ENCODE measurements at regions not wholly inside any gene's neighbourhood (a gene's known extent, or its start where the extent isn't known, plus 50 kb on each side); places are given as distances from the start of the nearest gene placed in this dataset.

DNA sequence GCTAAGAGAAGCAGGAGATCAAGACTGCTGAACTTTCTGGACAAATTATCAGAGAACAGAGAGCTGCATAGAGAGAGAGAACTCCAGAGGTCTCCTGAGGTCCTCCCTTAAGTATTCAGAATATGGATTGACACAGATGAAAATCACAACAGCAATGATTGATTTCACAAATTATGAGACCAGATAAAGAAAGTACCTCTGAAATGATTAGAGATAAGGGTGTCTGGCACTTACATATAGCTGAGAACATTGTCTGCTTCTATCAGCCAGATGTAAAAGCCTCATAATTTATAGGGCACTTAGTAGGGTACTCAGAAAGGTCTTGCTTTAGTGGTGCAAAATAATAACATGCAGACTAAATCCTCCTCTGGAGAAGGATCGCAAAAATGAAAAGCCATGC lies 1301.8 kb downstream of the BRINP3 start:
- H3K4me3 ChIP-seq (ENCODE audit: low read depth, poor library complexity, severe bottlenecking): no peak overlapping the region
- TF ChIP-seq CTCF (IDR thresholded peaks at IDR 0.05): no peak
- TF ChIP-seq POLR2A (IDR thresholded peaks at IDR 0.05): no peak
- DNase-seq (ENCODE audit: low spot score in 2 of 2): no peak
- intact Hi-C loops (cut with DNase I; ENCODE audit: low total_unique reads): no loop called here
- WGBS, 2 donors: 92 to 94% methylated on average over 1 of the region's 1 CpG

- intact Hi-C loops (cut with DNase I; ENCODE audit: low total_unique reads): no loop called here
- TF ChIP-seq POLR2A (IDR thresholded peaks at IDR 0.05): no peak
- no peak for TF ChIP-seq CTCF (IDR thresholded peaks at IDR 0.05)
- no peak for DNase-seq (ENCODE audit: low spot score in 2 of 2)
- no peak overlapping the region for H3K4me3 ChIP-seq (ENCODE audit: low read depth, poor library complexity, severe bottlenecking)
Observed at GRCh38 chr1:189180057-189180456, 1297.6 kb downstream of the BRINP3 start.

GRCh38 chr1:189185097-189185496 lies 1292.6 kb downstream of the BRINP3 start:
- TF ChIP-seq CTCF (IDR thresholded peaks at IDR 0.05) (no peak), POLR2A (IDR thresholded peaks at IDR 0.05) (no peak)
- no peak for DNase-seq (ENCODE audit: low spot score in 2 of 2)
- H3K4me3 ChIP-seq (ENCODE audit: low read depth, poor library complexity, severe bottlenecking): no peak overlapping the region
- WGBS, 2 donors: 47 to 58% methylated on average over 2 of the region's 2 CpGs
- intact Hi-C loops (cut with DNase I; ENCODE audit: low total_unique reads): no loop called here

DNA sequence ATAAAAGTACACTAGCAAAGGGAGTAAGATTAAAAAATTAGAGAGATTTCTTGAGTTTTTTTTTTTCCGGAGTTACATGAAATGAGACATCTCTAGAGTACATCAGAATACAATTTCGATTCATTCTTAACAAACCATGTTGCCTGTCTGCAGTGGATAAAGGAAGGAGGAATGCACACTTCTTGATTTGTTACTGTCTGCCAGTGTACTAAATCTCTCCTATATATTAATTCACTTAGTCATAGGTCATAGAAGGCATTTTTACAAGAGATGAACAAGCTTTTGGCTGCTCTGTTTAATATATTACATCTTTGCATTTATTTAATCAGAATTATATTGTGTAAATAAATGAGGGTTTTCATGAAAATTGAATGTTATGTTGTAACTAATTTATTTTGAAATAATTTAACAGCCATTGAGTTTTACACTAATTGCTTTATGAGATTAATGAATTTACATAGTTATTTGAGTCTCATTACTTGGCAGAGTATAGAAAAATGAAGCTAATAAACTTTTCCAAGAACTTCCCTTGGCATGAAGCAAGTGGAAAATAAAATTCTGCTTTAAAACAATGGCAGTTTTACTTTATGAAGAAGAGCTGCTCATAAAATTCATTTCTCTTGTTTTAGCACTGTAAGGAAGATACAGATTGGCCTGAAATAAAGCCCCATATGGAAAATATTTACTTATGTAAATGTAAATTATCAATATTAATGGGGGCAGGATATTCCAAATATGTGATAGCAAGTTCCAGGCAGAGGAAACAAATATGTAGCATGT lies 1284.7 kb downstream of the BRINP3 start:
- 71 to 73% methylated on average over 2 of the region's 2 CpGs for WGBS, 2 donors
- intact Hi-C loops (cut with DNase I; ENCODE audit: low total_unique reads): no loop called here
- TF ChIP-seq POLR2A (IDR thresholded peaks at IDR 0.05): no peak
- TF ChIP-seq CTCF (IDR thresholded peaks at IDR 0.05): no peak
- no peak overlapping the region for H3K4me3 ChIP-seq (ENCODE audit: low read depth, poor library complexity, severe bottlenecking)
- no peak for DNase-seq (ENCODE audit: low spot score in 2 of 2)

- H3K4me3 ChIP-seq (ENCODE audit: low read depth, poor library complexity, severe bottlenecking): no peak overlapping the region
- intact Hi-C loops (cut with DNase I; ENCODE audit: low total_unique reads): no loop called here
- WGBS, 2 donors: 45 to 46% methylated on average over 2 of the region's 2 CpGs
- TF ChIP-seq CTCF (IDR thresholded peaks at IDR 0.05) (no peak), POLR2A (IDR thresholded peaks at IDR 0.05) (no peak)
- DNase-seq (ENCODE audit: low spot score in 2 of 2): no peak
Observed at GRCh38 chr1:189205863-189206262, 1271.8 kb downstream of the BRINP3 start.

DNA sequence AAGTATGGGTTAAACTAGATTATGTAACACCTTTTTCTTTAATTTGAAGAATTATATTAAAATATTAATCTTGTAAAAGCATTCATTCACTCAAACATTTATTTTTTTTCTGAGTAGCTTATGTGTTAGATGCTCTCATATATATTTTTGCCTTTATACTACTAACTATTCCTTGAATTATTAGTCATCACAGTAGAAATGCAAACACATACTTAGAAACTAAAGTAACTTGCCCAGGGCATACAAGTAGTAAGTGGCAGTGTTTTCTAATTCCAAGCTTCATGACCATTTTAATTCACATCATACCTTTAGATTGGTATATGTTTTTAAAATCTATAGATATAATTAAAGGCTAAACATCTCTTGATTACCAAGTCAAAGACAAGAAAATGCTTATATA lies 1271.0 kb downstream of the BRINP3 start:
- intact Hi-C loops (cut with DNase I; ENCODE audit: low total_unique reads): no loop called here
- no peak for DNase-seq (ENCODE audit: low spot score in 2 of 2)
- TF ChIP-seq POLR2A (IDR thresholded peaks at IDR 0.05): no peak
- no peak for TF ChIP-seq CTCF (IDR thresholded peaks at IDR 0.05)
- no peak overlapping the region for H3K4me3 ChIP-seq (ENCODE audit: low read depth, poor library complexity, severe bottlenecking)
